ENCODE measurements at regions not wholly inside any gene's neighbourhood (a gene's known extent, or its start where the extent isn't known, plus 50 kb on each side); places are given as distances from the start of the nearest gene placed in this dataset.

- no peaks in the 10 kb centered on the region for H3K4me1 ChIP-seq (ENCODE audit: control insufficient read depth, insufficient read depth, low read length)
- H3K36me3 Mint-ChIP-seq = no peaks in the 10 kb centered on the region
- ATAC-seq (no peak), DNase-seq (no peak)
- H3K4me3 ChIP-seq (ENCODE audit: low read length) = no peak overlapping the region
- H3K27me3 ChIP-seq (ENCODE audit: control insufficient read depth, insufficient read depth, low read length) = no peaks in the 10 kb centered on the region
- H3K9me3 Mint-ChIP-seq = peaks cover 2 to 6% of the 10 kb centered on the region in 2 donors
- H3K27me3 Mint-ChIP-seq (ENCODE audit: low read depth in 2 of 2) = peaks cover 12 to 14% of the 10 kb centered on the region in 2 donors
- TF ChIP-seq CTCF (IDR thresholded peaks at IDR 0.05) = no peak
- no peaks in the 10 kb centered on the region for H3K36me3 ChIP-seq (ENCODE audit: control insufficient read depth, insufficient read depth, low read length)
- no peak overlapping the region for H3K27ac Mint-ChIP-seq
- no peak overlapping the region for H3K4me3 Mint-ChIP-seq
- H3K27ac ChIP-seq (ENCODE audit: low read length) = no peak overlapping the region
- H3K4me1 Mint-ChIP-seq = no peaks in the 10 kb centered on the region
- H3K9me3 ChIP-seq (ENCODE audit: control insufficient read depth, insufficient read depth, low read length) = no peaks in the 10 kb centered on the region
- intact Hi-C loops (cut with micrococcal nuclease) = no loop called here
Observed at GRCh38 chr16:80144191-80144590, 396.6 kb upstream of the DYNLRB2 start.

GRCh38 chr16:80142940-80143339 is 397.9 kb upstream of the DYNLRB2 start:
- intact Hi-C loops (cut with micrococcal nuclease) = no loop called here
- no peaks in the 10 kb centered on the region for H3K4me1 Mint-ChIP-seq
- ATAC-seq = no peak
- no peak overlapping the region for H3K27ac Mint-ChIP-seq
- peaks cover 2 to 6% of the 10 kb centered on the region in 2 donors for H3K9me3 Mint-ChIP-seq
- Histone ChIP-seq H3K9me3 (ENCODE audit: control insufficient read depth, insufficient read depth, low read length) (no peaks in the 10 kb centered on the region), H3K27me3 (ENCODE audit: control insufficient read depth, insufficient read depth, low read length) (no peaks in the 10 kb centered on the region), H3K4me3 (ENCODE audit: low read length) (no peak overlapping the region), H3K36me3 (ENCODE audit: control insufficient read depth, insufficient read depth, low read length) (no peaks in the 10 kb centered on the region), H3K4me1 (ENCODE audit: control insufficient read depth, insufficient read depth, low read length) (no peaks in the 10 kb centered on the region), H3K27ac (ENCODE audit: low read length) (no peak overlapping the region)
- no peaks in the 10 kb centered on the region for H3K36me3 Mint-ChIP-seq
- no peak for TF ChIP-seq CTCF (IDR thresholded peaks at IDR 0.05)
- H3K27me3 Mint-ChIP-seq (ENCODE audit: low read depth in 2 of 2) = peaks cover 13 to 14% of the 10 kb centered on the region in 2 donors
- H3K4me3 Mint-ChIP-seq = no peak overlapping the region
- no peak for DNase-seq

- ATAC-seq (no peak), DNase-seq (no peak)
- no peak for TF ChIP-seq CTCF (IDR thresholded peaks at IDR 0.05)
- no peaks in the 10 kb centered on the region for H3K4me1 ChIP-seq (ENCODE audit: control insufficient read depth, insufficient read depth, low read length)
- intact Hi-C loops (cut with micrococcal nuclease) = no loop called here
- H3K27ac ChIP-seq (ENCODE audit: low read length) = no peak overlapping the region
- Mint-ChIP-seq H3K36me3 (no peaks in the 10 kb centered on the region), H3K4me1 (no peaks in the 10 kb centered on the region), H3K27ac (no peak overlapping the region), H3K9me3 (peaks cover 2 to 6% of the 10 kb centered on the region in 2 donors), H3K4me3 (no peak overlapping the region), H3K27me3 (ENCODE audit: low read depth in 2 of 2) (peaks cover 7 to 8% of the 10 kb centered on the region in 2 donors)
- H3K36me3 ChIP-seq (ENCODE audit: control insufficient read depth, insufficient read depth, low read length) = no peaks in the 10 kb centered on the region
- H3K4me3 ChIP-seq (ENCODE audit: low read length) = no peak overlapping the region
- WGBS (ENCODE audit: insufficient coverage) = 66% methylated on average over 6 of the region's 6 CpGs
- H3K9me3 ChIP-seq (ENCODE audit: control insufficient read depth, insufficient read depth, low read length) = no peaks in the 10 kb centered on the region
- H3K27me3 ChIP-seq (ENCODE audit: control insufficient read depth, insufficient read depth, low read length) = no peaks in the 10 kb centered on the region
Observed at GRCh38 chr16:80142281-80142680, 398.5 kb upstream of the DYNLRB2 start.

- Mint-ChIP-seq H3K27me3 (ENCODE audit: low read depth in 2 of 2) (peaks cover 2 to 26% of the 10 kb centered on the region in 2 donors), H3K9me3 (no peaks in the 10 kb centered on the region), H3K36me3 (no peaks in the 10 kb centered on the region), H3K27ac (no peak overlapping the region), H3K4me3 (no peak overlapping the region), H3K4me1 (no peaks in the 10 kb centered on the region)
- intact Hi-C loops (cut with micrococcal nuclease) = no loop called here
- Histone ChIP-seq H3K4me3 (ENCODE audit: low read length) (no peak overlapping the region), H3K9me3 (ENCODE audit: control insufficient read depth, insufficient read depth, low read length) (no peaks in the 10 kb centered on the region), H3K36me3 (ENCODE audit: control insufficient read depth, insufficient read depth, low read length) (no peaks in the 10 kb centered on the region), H3K4me1 (ENCODE audit: control insufficient read depth, insufficient read depth, low read length) (no peaks in the 10 kb centered on the region), H3K27me3 (ENCODE audit: control insufficient read depth, insufficient read depth, low read length) (peaks cover 2% of the 10 kb centered on the region), H3K27ac (ENCODE audit: low read length) (no peak overlapping the region)
- no peak for ATAC-seq
- WGBS (ENCODE audit: insufficient coverage) = 73% methylated on average over 4 of the region's 4 CpGs
- no peak for DNase-seq
- no peak for TF ChIP-seq CTCF (IDR thresholded peaks at IDR 0.05)
Observed at GRCh38 chr16:80129791-80130190, 411.0 kb upstream of the DYNLRB2 start.
